Urothelium cell line (cell line): ENCODE measurements at regions not wholly inside any gene's neighbourhood (a gene's known extent, or its start where the extent isn't known, plus 50 kb on each side); places are given as distances from the start of the nearest gene placed in this dataset.
"Not testable (repeated sequence)": the region's sequence is repeated elsewhere in the genome, so short reads cannot be mapped to it uniquely, and the experiment has no call there.

Experiments
- DNase-seq: peaks from one replicate; pipeline ENCODE4 v3.0.0; 2011; ENCODE audit warnings: low spot score, mixed read lengths
- FAIRE-seq: peaks from 2 replicates; lab custom pipeline; 2011; peaks lifted over from hg19 to GRCh38; lab: Jason Lieb, UNC

GRCh38 chr18:46179306-46179705 is 75.1 kb downstream of the HAUS1 start:
- DNase-seq (no peak), FAIRE-seq (no peak)

GRCh38 chr18:46182633-46183358 is 78.6 kb downstream of the HAUS1 start:
- no peak for DNase-seq
- no peak for FAIRE-seq

DNA sequence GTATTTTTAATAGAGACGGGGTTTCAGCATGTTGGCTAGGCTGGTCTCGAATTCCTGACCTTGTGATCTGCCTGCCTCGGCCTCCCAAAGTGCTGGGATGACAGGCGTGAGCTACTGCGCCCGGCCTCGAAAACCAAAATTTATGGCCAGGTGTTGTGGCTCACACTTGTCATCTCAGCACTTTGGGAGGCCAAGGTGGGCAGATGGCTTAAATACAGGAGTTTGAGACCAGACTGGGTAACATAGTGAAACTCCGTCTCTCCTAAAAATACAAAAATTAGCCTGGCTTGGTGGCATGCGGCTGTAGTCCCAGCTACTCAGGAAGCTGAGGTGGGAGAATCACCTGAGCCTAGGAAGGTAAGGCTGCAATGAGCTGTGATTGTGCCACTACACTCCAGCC is 80.1 kb downstream of the HAUS1 start:
- DNase-seq, FAIRE-seq: not testable (repeated sequence)

GRCh38 chr18:46184727-46185126 is 80.5 kb downstream of the HAUS1 start:
- FAIRE-seq (no peak), DNase-seq (no peak)

DNA sequence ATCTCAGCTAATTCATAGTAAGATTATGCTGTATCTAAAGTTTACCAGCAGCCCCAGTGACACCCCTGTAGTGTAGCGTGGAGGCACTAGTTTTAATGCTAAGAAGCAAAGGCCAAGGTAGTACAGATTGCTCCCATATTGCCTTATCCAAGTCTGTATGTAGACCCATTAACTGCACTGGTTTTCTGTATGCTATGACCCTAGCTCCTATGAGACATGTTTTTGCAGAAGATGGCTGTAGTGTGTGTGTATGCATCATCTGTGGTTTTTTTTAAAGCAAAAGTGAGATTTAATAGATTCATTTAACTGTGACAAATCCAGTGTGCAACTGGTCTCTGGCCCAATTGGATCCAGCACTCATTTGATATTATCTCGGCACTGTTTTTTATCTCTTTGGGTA is 86.5 kb downstream of the HAUS1 start:
- FAIRE-seq (no peak), DNase-seq (no peak)

GRCh38 chr18:46196627-46197243 is 92.5 kb downstream of the HAUS1 start:
- FAIRE-seq (no peak), DNase-seq (no peak)

- FAIRE-seq: no peak
- DNase-seq: no peak
Measured at GRCh38 chr18:46199515-46200147, 95.4 kb downstream of the HAUS1 start.

GRCh38 chr18:46200178-46201055 is 96.2 kb downstream of the HAUS1 start:
- not testable (repeated sequence) for DNase-seq, FAIRE-seq

- FAIRE-seq: no peak
- DNase-seq: no peak
Measured at GRCh38 chr18:46204143-46204542, 100.0 kb downstream of the HAUS1 start.

- DNase-seq (no peak), FAIRE-seq (no peak)
Measured at GRCh38 chr18:46207985-46208384, 103.8 kb downstream of the HAUS1 start.

DNA sequence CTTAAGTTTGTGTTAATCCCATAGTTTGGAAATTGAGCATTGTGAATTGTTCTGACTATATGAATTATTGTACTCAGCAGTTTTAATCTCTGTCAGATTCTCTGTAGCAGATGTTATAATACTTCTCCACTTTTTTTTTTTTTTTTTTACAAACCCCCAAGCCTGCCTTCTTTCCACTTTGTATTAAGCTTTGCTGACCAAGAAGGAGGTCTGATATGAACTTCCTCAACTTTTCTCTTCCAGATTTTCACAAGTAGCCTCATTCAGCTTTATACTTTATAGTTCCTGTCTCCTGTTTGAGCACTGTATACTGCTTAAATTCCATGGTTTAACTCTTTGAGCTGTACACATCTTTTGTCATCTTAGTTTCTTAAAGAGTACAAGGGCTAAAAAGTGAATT is 105.0 kb downstream of the HAUS1 start:
- FAIRE-seq: no peak
- DNase-seq: no peak

GRCh38 chr18:46211816-46212215 is 107.6 kb downstream of the HAUS1 start:
- DNase-seq (no peak), FAIRE-seq (no peak)

GRCh38 chr18:46212398-46212797 is 108.2 kb downstream of the HAUS1 start:
- no peak for FAIRE-seq
- no peak for DNase-seq

GRCh38 chr18:46213295-46213694 is 109.1 kb downstream of the HAUS1 start:
- FAIRE-seq (no peak), DNase-seq (peak; percentile 10)

- no peak for DNase-seq
- FAIRE-seq: no peak
Measured at GRCh38 chr18:46214435-46214834, 110.2 kb downstream of the HAUS1 start.

DNA sequence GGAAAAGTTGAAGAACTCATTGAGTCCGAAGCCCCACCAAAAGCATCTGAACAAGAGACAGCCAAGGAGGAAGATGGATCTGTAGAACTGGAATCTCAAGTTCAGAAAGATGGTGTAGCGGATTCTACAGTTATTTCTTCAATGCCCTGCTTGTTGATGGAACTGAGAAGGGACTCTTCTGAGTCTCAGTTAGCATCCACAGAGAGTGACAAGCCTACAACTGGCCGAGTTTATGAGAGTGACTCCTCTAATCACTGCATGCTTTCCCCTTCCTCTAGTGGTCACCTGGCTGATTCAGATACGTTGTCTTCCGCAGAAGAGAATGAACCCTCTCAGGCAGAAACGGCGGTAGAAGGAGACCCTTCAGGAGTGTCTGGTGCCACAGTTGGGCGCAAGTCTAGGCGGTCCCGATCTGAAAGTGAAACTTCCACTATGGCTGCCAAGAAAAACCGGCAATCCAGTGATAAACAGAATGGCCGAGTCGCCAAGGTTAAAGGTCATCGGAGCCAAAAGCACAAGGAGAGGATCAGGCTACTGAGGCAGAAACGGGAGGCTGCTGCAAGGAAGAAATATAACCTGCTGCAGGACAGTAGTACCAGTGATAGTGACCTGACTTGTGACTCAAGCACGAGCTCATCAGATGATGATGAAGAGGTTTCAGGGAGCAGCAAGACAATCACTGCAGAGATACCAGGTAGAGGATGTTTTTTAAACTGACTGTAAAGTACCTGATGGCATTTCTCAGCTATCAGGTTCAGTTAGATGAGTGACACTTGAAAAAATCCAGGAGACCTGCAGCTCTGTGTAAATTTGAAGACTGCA is 111.9 kb downstream of the HAUS1 start:
- no peak for DNase-seq
- no peak for FAIRE-seq

DNA sequence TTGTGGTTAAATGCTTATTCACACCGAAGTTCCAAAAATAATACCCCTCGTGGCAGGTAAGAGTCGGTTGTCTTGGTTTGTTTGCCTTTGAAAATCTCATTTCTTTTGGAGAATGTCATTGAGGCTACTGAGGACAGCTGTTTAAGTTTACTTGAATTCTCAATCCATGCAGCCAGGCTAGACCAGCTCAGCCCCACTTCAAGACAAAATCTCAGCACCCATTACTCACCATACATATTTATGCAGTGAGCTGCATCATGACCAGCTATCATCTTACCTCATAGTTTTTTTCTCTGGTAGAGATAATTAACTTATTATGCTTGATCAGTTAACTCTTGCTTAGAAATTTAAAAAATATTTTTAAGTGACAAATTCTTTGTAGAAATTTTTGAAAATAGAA is 115.9 kb downstream of the HAUS1 start:
- DNase-seq (no peak), FAIRE-seq (no peak)

GRCh38 chr18:46222093-46222492 is 117.9 kb downstream of the HAUS1 start:
- FAIRE-seq: no peak

GRCh38 chr18:46222710-46223360 is 118.7 kb downstream of the HAUS1 start:
- DNase-seq (no peak), FAIRE-seq (no peak)

More at GRCh38 chr18:46222093-46222492, 117.9 kb downstream of the HAUS1 start:
- DNase-seq: no peak
